HG03439 (cell line): ENCODE measurements at regions not wholly inside any gene's neighbourhood (a gene's known extent, or its start where the extent isn't known, plus 50 kb on each side); places are given as distances from the start of the nearest gene placed in this dataset.
"Not testable (repeated sequence)": the region's sequence is repeated elsewhere in the genome, so short reads cannot be mapped to it uniquely, and the experiment has no call there.

Experiments used
- ATAC-seq: cut with Tn5 transposase; IDR thresholded peaks from one replicate; pipeline ENCODE4 v1.9.1; 2021; ENCODE audit warnings: mild to moderate bottlenecking, moderate library complexity; ENCODE audit not compliant: unreplicated experiment

- ATAC-seq = peak; percentile 23
Observed at GRCh38 chr2:8606649-8607550, 75.0 kb upstream of the ID2 start.

GRCh38 chr2:8607606-8608005 is 74.2 kb upstream of the ID2 start:
- ATAC-seq = no peak

- no peak for ATAC-seq
Observed at GRCh38 chr2:8608411-8608954, 73.4 kb upstream of the ID2 start.

GRCh38 chr2:8609357-8609811 is 72.5 kb upstream of the ID2 start:
- ATAC-seq = no peak

GRCh38 chr2:8610775-8611174 is 71.1 kb upstream of the ID2 start:
- not testable (repeated sequence) for ATAC-seq

- ATAC-seq = no peak
Observed at GRCh38 chr2:8611246-8611645, 70.6 kb upstream of the ID2 start.

- ATAC-seq = no peak
Observed at GRCh38 chr2:8611700-8612099, 70.2 kb upstream of the ID2 start.

GRCh38 chr2:8612734-8613179 is 69.1 kb upstream of the ID2 start:
- ATAC-seq = no peak

- ATAC-seq = not testable (repeated sequence)
Observed at GRCh38 chr2:8613207-8613999, 68.5 kb upstream of the ID2 start.

- no peak for ATAC-seq
Observed at GRCh38 chr2:8614646-8615045, 67.2 kb upstream of the ID2 start.

GRCh38 chr2:8615252-8615575 is 66.6 kb upstream of the ID2 start:
- ATAC-seq = no peak

- ATAC-seq = no peak
Observed at GRCh38 chr2:8615576-8616281, 66.1 kb upstream of the ID2 start.

- no peak for ATAC-seq
Observed at GRCh38 chr2:8617048-8617447, 64.8 kb upstream of the ID2 start.

- no peak for ATAC-seq
Observed at GRCh38 chr2:8617590-8617989, 64.3 kb upstream of the ID2 start.

- ATAC-seq = no peak
Observed at GRCh38 chr2:8619071-8619470, 62.8 kb upstream of the ID2 start.

- no peak for ATAC-seq
Observed at GRCh38 chr2:8620611-8621382, 61.1 kb upstream of the ID2 start.

- ATAC-seq = no peak
Observed at GRCh38 chr2:8622199-8622911, 59.5 kb upstream of the ID2 start.

- ATAC-seq = no peak
Observed at GRCh38 chr2:8622924-8623465, 58.9 kb upstream of the ID2 start.

- ATAC-seq = no peak
Observed at GRCh38 chr2:8623576-8623957, 58.3 kb upstream of the ID2 start.
